Psoas muscle (tissue), 7 donors: ENCODE measurements at regions not wholly inside any gene's neighbourhood (a gene's known extent, or its start where the extent isn't known, plus 50 kb on each side); places are given as distances from the start of the nearest gene placed in this dataset.

Experiments
- ATAC-seq, 4 donors: fragments of 200-7000 bp; cut with Tn5 transposase; one replicate each; pipeline ENCODE4 v1.9.1; 2020; ENCODE audit warnings: moderate library complexity in 3 of 4, mild to moderate bottlenecking in 2 of 4
- DNase-seq, 2 donors: peaks; one replicate each; pipeline ENCODE4 v3.0.0-alpha.2; 2020
- H3K27ac ChIP-seq: fragments of 200-600 bp; one replicate; pipeline ENCODE4 v1.8.0; 2022
- H3K27me3 ChIP-seq, 3 donors: fragments of 200-600 bp in 1 of 3; one replicate each; pipeline versions ENCODE4 v1.6.1 to v1.8.0; 2013 to 2022; ENCODE audit warnings: low read length in 2 of 3, mild to moderate bottlenecking in 2 of 3, moderate library complexity in 1 of 3; ENCODE audit not compliant: insufficient read depth in 3 of 3
- H3K36me3 ChIP-seq, 2 donors: fragments of 200-600 bp in 1 of 2; one replicate each; pipeline versions ENCODE4 v1.6.1 to v1.8.0; 2013 to 2022; ENCODE audit warnings: low read depth in 1 of 2, mild to moderate bottlenecking in 1 of 2, moderate library complexity in 1 of 2; ENCODE audit not compliant: insufficient read depth in 1 of 2
- H3K4me1 ChIP-seq: fragments of 200-600 bp; one replicate; pipeline ENCODE4 v1.8.0; 2022
- H3K4me3 ChIP-seq: fragments of 200-600 bp; one replicate; pipeline ENCODE4 v1.8.0; 2022; ENCODE audit warnings: mild to moderate bottlenecking
- H3K9me3 ChIP-seq: fragments of 200-600 bp; one replicate; pipeline ENCODE4 v1.8.0; 2022
- WGBS, 3 donors: extraction: QIAGEN DNeasy Blood & Tissue Kit; methylation state at CpG; one replicate each; pipeline versions ENCODE4 v1.1.6 to v1.1.7; 2013; 5-methylcytosine and 5-hydroxymethylcytosine counted together
- intact Hi-C, 2 donors: fragments of 100-400 bp; cut with DNase I; formaldehyde crosslinking; loops; one replicate each; pipeline versions ENCODE4 v1.11.0 to v1.14.2; 2022
- TF ChIP-seq, protein P1 (sequence below): fragments of 200-600 bp; IDR thresholded peaks from one replicate; pipeline ENCODE4 v1.8.0; 2022; ENCODE audit warnings: antibody characterized with exemption
- donor health status: healthy with polysubstance abuse.
- donor health status: DM: no; HTN: no; CAD: no; lungs with moderate emphysema.
- donor health status: Bipolar disorder and iron deficiency.
- donor health status: healthy.
- donor health status: DM: yes; HTN: yes; CAD: no.
- donor health status: DM: no; HTN: no; CAD: no.
- donor health status: DM: yes; HTN: yes; CAD: no.

DNA sequence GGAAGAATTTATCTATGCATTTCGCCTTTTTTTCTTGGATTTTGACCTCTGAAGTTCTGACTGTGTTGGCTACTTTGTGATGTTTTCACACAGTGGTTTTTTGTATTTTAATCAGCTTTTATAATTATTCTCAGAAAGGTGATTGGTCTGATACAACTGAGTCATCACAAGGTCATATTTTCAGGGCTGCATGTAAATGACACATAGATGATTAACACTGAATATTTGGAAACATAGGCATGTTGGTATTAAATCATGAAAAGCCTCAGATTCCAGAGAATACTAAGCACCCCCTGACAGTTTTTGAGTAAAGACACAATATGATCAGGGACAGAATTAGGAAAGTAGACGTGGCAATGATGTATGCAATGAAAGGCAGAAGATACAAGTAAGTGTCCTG, 175.5 kb upstream of the SLCO3A1 start:
- Histone ChIP-seq H3K9me3 (peaks cover 9% of the 10 kb centered on the region), H3K27me3 (no peaks in the 10 kb centered on the region), H3K4me3 (no peak overlapping the region), H3K4me1 (no peaks in the 10 kb centered on the region), H3K36me3 (no peaks in the 10 kb centered on the region), H3K27ac (no peak overlapping the region)
- no peak for DNase-seq
- no peak for ATAC-seq
- TF ChIP-seq, protein P1, sequence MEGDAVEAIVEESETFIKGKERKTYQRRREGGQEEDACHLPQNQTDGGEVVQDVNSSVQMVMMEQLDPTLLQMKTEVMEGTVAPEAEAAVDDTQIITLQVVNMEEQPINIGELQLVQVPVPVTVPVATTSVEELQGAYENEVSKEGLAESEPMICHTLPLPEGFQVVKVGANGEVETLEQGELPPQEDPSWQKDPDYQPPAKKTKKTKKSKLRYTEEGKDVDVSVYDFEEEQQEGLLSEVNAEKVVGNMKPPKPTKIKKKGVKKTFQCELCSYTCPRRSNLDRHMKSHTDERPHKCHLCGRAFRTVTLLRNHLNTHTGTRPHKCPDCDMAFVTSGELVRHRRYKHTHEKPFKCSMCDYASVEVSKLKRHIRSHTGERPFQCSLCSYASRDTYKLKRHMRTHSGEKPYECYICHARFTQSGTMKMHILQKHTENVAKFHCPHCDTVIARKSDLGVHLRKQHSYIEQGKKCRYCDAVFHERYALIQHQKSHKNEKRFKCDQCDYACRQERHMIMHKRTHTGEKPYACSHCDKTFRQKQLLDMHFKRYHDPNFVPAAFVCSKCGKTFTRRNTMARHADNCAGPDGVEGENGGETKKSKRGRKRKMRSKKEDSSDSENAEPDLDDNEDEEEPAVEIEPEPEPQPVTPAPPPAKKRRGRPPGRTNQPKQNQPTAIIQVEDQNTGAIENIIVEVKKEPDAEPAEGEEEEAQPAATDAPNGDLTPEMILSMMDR, result no peak
- intact Hi-C loops, result no loop called here
- WGBS, 3 donors, result 69 to 70% (median 69%) methylated on average over 2 of the region's 2 CpGs

DNA sequence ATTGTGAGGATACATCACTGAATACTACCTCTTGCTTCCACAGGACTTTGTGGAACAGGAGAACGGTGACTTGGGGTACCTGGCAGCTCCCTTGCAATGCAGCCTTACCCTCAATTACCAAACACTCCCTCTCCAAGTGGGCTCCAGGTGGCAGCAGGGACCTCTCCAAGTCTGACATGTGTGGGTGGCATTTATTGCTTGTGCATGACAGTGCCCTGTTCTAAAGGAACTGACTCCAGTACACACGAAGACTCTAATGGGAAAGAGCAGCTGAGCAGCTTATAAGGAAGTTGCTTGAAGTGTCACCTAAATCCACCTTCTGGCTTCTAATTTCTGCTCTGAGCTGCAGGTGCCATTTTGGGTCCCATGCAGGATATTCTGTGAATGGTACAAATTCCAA, 174.1 kb upstream of the SLCO3A1 start:
- Histone ChIP-seq H3K27ac (no peak overlapping the region), H3K27me3 (peaks cover 0 to 6% (median 0%) of the 10 kb centered on the region in 3 donors), H3K4me3 (no peak overlapping the region), H3K36me3 (no peaks in the 10 kb centered on the region), H3K4me1 (no peaks in the 10 kb centered on the region), H3K9me3 (peaks cover 6% of the 10 kb centered on the region)
- intact Hi-C loops, result no loop called here
- TF ChIP-seq, protein P1, result no peak
- WGBS, 3 donors, result 55 to 63% (median 58%) methylated on average over 2 of the region's 2 CpGs
- no peak for DNase-seq
- no peak for ATAC-seq

DNA sequence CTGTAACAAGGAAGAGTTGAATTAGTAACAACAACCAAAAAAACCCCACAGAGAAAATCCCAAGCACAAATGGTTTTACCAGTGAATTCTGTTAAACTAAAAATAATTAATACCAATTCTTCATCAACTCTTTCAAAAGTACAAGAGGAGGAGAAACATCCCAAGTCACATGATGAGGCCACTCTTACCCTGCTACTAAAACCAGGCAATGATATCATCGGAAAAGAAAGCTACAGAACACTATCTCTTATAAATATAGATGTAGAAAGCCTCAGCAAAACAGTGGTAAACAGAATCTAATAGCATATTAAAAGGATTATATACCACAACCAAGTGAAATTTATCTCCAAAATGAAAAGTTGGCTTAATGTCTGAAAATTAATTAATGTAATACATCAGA, 168.1 kb upstream of the SLCO3A1 start:
- intact Hi-C loops, result no loop called here
- WGBS, 3 donors, result 57 to 81% (median 64%) methylated on average over 1 of the region's 1 CpG
- H3K4me3 ChIP-seq, result no peak overlapping the region
- ATAC-seq (no peak), DNase-seq (no peak)
- no peaks in the 10 kb centered on the region for H3K36me3 ChIP-seq
- no peaks in the 10 kb centered on the region for H3K9me3 ChIP-seq
- no peaks in the 10 kb centered on the region for H3K4me1 ChIP-seq
- peaks cover 0 to 6% (median 0%) of the 10 kb centered on the region in 3 donors for H3K27me3 ChIP-seq
- no peak overlapping the region for H3K27ac ChIP-seq
- TF ChIP-seq, protein P1, result no peak

DNA sequence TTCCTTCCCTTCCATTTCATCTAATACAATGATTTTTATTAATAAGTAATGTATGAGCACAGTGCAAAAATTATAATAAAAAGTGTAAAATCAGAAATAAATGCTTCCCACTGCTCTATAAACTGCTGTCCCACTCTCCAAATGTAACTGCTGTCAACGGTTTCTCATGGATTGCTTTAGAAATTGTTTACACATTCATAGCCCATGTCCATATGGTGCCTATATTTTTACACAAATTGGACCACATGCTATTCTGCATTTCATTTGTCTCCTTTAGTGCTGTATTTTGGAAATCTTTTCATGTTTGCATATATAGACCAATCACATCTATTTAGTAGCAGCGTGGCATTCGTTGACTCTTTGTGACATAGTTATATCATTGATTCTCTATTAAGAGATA, 164.7 kb upstream of the SLCO3A1 start:
- Histone ChIP-seq H3K4me1 (no peaks in the 10 kb centered on the region), H3K27ac (no peak overlapping the region), H3K9me3 (no peaks in the 10 kb centered on the region), H3K27me3 (peaks cover 0 to 4% (median 0%) of the 10 kb centered on the region in 3 donors), H3K4me3 (no peak overlapping the region), H3K36me3 (no peaks in the 10 kb centered on the region)
- no peak for ATAC-seq
- WGBS, 3 donors, result 86 to 89% (median 89%) methylated on average over 3 of the region's 3 CpGs
- TF ChIP-seq, protein P1, result no peak
- no peak for DNase-seq
- intact Hi-C loops, result no loop called here

DNA sequence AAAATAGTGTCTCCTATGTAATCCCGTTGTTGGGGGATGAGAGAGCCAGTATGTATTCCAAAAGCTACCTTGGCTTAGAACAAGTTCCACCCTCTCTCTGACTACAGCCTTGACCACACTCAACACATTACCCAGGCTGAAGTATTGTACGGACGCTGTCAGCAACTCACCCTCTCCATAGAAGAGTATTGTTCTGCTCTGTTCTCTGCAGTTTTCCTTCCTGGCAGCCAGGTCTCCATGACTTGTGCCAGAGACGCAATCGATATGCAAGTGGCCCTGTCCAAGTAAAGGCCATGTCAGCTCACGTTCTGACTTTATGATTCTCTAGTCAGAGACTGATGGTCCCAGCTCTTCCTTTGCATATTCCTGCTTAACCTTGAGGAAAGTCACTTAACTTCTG, 164.1 kb upstream of the SLCO3A1 start:
- no peak for DNase-seq
- 66 to 75% (median 72%) methylated on average over 6 of the region's 6 CpGs for WGBS, 3 donors
- Histone ChIP-seq H3K4me3 (no peak overlapping the region), H3K36me3 (no peaks in the 10 kb centered on the region), H3K9me3 (no peaks in the 10 kb centered on the region), H3K27ac (no peak overlapping the region), H3K4me1 (no peaks in the 10 kb centered on the region), H3K27me3 (no peaks in the 10 kb centered on the region)
- intact Hi-C loops, result no loop called here
- no peak for ATAC-seq
- TF ChIP-seq, protein P1, result no peak
